Keratinocyte (primary cell): ENCODE measurements at regions not wholly inside any gene's neighbourhood (a gene's known extent, or its start where the extent isn't known, plus 50 kb on each side); places are given as distances from the start of the nearest gene placed in this dataset.

Experiments used
- EZH2 ChIP-seq: IDR thresholded peaks from one replicate; pipeline ENCODE4 v1.6.1; 2012; ENCODE audit warnings: inconsistent platforms, mild to moderate bottlenecking, low read length, moderate library complexity
- TF ChIP-seq, protein P1 (sequence below), 3 experiments: IDR thresholded peaks in 1 of 3; conservative IDR thresholded peaks in 1 of 3; optimal IDR thresholded peaks in 1 of 3; 2 replicates in 2 of 3; 3 replicates in 1 of 3; pipeline versions ENCODE3 to v1.5.1; 2011; ENCODE audit warnings: low read length in 3 of 3, mild to moderate bottlenecking in 3 of 3, moderate library complexity in 2 of 3, control low read depth in 1 of 3, inconsistent platforms in 1 of 3; ENCODE audit not compliant: insufficient read depth in 2 of 3; ENCODE audit errors: extremely low read depth in 1 of 3

DNA sequence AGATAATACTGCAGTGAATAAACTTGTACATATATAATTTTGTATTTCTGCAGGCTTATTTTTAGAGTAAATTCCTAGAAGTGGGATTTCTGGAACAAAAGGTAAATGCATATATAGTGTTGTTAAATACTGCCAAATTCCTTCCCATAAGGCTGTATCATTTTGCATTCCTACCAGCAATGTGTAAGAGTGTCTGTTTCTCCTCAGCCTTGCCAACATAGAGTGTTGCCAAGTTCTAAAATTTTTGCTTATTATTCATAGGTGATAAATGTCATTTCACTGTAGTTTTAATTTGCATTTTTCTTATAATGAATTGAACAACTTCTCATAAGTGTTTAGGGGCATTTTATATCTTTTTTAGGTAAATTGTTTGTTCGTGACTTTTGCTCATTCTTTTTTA lies 174.2 kb upstream of the ZBED5 start:
- TF ChIP-seq, protein P1, sequence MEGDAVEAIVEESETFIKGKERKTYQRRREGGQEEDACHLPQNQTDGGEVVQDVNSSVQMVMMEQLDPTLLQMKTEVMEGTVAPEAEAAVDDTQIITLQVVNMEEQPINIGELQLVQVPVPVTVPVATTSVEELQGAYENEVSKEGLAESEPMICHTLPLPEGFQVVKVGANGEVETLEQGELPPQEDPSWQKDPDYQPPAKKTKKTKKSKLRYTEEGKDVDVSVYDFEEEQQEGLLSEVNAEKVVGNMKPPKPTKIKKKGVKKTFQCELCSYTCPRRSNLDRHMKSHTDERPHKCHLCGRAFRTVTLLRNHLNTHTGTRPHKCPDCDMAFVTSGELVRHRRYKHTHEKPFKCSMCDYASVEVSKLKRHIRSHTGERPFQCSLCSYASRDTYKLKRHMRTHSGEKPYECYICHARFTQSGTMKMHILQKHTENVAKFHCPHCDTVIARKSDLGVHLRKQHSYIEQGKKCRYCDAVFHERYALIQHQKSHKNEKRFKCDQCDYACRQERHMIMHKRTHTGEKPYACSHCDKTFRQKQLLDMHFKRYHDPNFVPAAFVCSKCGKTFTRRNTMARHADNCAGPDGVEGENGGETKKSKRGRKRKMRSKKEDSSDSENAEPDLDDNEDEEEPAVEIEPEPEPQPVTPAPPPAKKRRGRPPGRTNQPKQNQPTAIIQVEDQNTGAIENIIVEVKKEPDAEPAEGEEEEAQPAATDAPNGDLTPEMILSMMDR (optimal IDR thresholded peaks at IDR 0.05 in 1 of 3, IDR thresholded peaks at IDR 0.05 in 1 of 3, conservative IDR thresholded peaks at IDR 0.05 in 1 of 3; ENCODE audit: extremely low read depth in 1 of 3, insufficient read depth in 2 of 3, low read length in 3 of 3) = no peak
- TF ChIP-seq EZH2 = no peak
